ENCODE measurements at regions not wholly inside any gene's neighbourhood (a gene's known extent, or its start where the extent isn't known, plus 50 kb on each side); places are given as distances from the start of the nearest gene placed in this dataset.

- TF ChIP-seq EZH2 (IDR thresholded peaks at IDR 0.05; ENCODE audit: borderline replicate concordance, low read depth, low read length, poor library complexity, severe bottlenecking) = no peak
- TF ChIP-seq CTCF (conservative IDR thresholded peaks at IDR 0.05; ENCODE audit: low read depth, low read length) = no peak
- Histone ChIP-seq H3K27ac (ENCODE audit: low read depth, low read length, poor library complexity, severe bottlenecking) (no peak overlapping the region), H3K36me3 (ENCODE audit: insufficient read depth, low read length, poor library complexity, severe bottlenecking) (no peaks in the 10 kb centered on the region), H3K4me1 (ENCODE audit: insufficient read depth, low read length, poor library complexity, severe bottlenecking) (no peaks in the 10 kb centered on the region), H3K27me3 (replicated peaks; ENCODE audit: insufficient read depth, low read depth, low read length, poor library complexity) (peaks cover 4% of the 10 kb centered on the region), H3K4me3 (ENCODE audit: low read depth, low read length, poor library complexity, severe bottlenecking) (no peak overlapping the region), H3K9me3 (ENCODE audit: low read depth, low read length, poor library complexity, severe bottlenecking) (no peaks in the 10 kb centered on the region)
- intact Hi-C loops (cut with micrococcal nuclease; ENCODE audit: unreplicated experiment) = no loop called here
- no TSS peak for BruUV-seq (replicated peaks)
- POLR2A ChIA-PET (ENCODE audit: low non-redundant PET) = no interaction called here
- CTCF ChIA-PET = no interaction called here
- no peak for DNase-seq (ENCODE audit: low spot score)
These were observed 209.9 kb downstream of the CRPPA start for GRCh38 chr7:16211402-16211925.

GRCh38 chr7:16210171-16210570 is 211.2 kb downstream of the CRPPA start:
- BruUV-seq (replicated peaks) = no TSS peak
- CTCF ChIA-PET = no interaction called here
- Histone ChIP-seq H3K4me1 (ENCODE audit: insufficient read depth, low read length, poor library complexity, severe bottlenecking) (no peaks in the 10 kb centered on the region), H3K27me3 (replicated peaks; ENCODE audit: insufficient read depth, low read depth, low read length, poor library complexity) (peaks cover 4% of the 10 kb centered on the region), H3K4me3 (ENCODE audit: low read depth, low read length, poor library complexity, severe bottlenecking) (no peak overlapping the region), H3K27ac (ENCODE audit: low read depth, low read length, poor library complexity, severe bottlenecking) (no peak overlapping the region), H3K9me3 (ENCODE audit: low read depth, low read length, poor library complexity, severe bottlenecking) (no peaks in the 10 kb centered on the region), H3K36me3 (ENCODE audit: insufficient read depth, low read length, poor library complexity, severe bottlenecking) (no peaks in the 10 kb centered on the region)
- intact Hi-C loops (cut with micrococcal nuclease; ENCODE audit: unreplicated experiment) = no loop called here
- no peak for DNase-seq (ENCODE audit: low spot score)
- TF ChIP-seq CTCF (conservative IDR thresholded peaks at IDR 0.05; ENCODE audit: low read depth, low read length) (no peak), EZH2 (IDR thresholded peaks at IDR 0.05; ENCODE audit: borderline replicate concordance, low read depth, low read length, poor library complexity, severe bottlenecking) (no peak)
- POLR2A ChIA-PET (ENCODE audit: low non-redundant PET) = no interaction called here

GRCh38 chr7:16207321-16207720 is 214.0 kb downstream of the CRPPA start:
- H3K9me3 ChIP-seq (ENCODE audit: low read depth, low read length, poor library complexity, severe bottlenecking) = no peaks in the 10 kb centered on the region
- no peaks in the 10 kb centered on the region for H3K36me3 ChIP-seq (ENCODE audit: insufficient read depth, low read length, poor library complexity, severe bottlenecking)
- no peak overlapping the region for H3K4me3 ChIP-seq (ENCODE audit: low read depth, low read length, poor library complexity, severe bottlenecking)
- peaks cover 4% of the 10 kb centered on the region for H3K27me3 ChIP-seq (replicated peaks; ENCODE audit: insufficient read depth, low read depth, low read length, poor library complexity)
- POLR2A ChIA-PET (ENCODE audit: low non-redundant PET) = no interaction called here
- no peak for DNase-seq (ENCODE audit: low spot score)
- no TSS peak for BruUV-seq (replicated peaks)
- no peak overlapping the region for H3K27ac ChIP-seq (ENCODE audit: low read depth, low read length, poor library complexity, severe bottlenecking)
- no peak for TF ChIP-seq CTCF (conservative IDR thresholded peaks at IDR 0.05; ENCODE audit: low read depth, low read length)
- no peak for TF ChIP-seq EZH2 (IDR thresholded peaks at IDR 0.05; ENCODE audit: borderline replicate concordance, low read depth, low read length, poor library complexity, severe bottlenecking)
- H3K4me1 ChIP-seq (ENCODE audit: insufficient read depth, low read length, poor library complexity, severe bottlenecking) = no peaks in the 10 kb centered on the region
- CTCF ChIA-PET = no interaction called here
- intact Hi-C loops (cut with micrococcal nuclease; ENCODE audit: unreplicated experiment) = no loop called here

All from A673 (cell line).